ENCODE measurements at regions not wholly inside any gene's neighbourhood (a gene's known extent, or its start where the extent isn't known, plus 50 kb on each side); places are given as distances from the start of the nearest gene placed in this dataset.

GRCh38 chr11:81756864-81757595, 976.6 kb downstream of the FAM181B start:
- TF ChIP-seq CTCF (IDR thresholded peaks at IDR 0.05) (no peak), POLR2A (IDR thresholded peaks at IDR 0.05) (no peak)

Measured in Peyer's patch (tissue), 4 donors.